GM18858 (cell line): ENCODE measurements at regions not wholly inside any gene's neighbourhood (a gene's known extent, or its start where the extent isn't known, plus 50 kb on each side); places are given as distances from the start of the nearest gene placed in this dataset.

Experiments
- ATAC-seq: cut with Tn5 transposase; IDR thresholded peaks from one replicate; pipeline ENCODE4 v1.9.1; 2021; ENCODE audit not compliant: unreplicated experiment

DNA sequence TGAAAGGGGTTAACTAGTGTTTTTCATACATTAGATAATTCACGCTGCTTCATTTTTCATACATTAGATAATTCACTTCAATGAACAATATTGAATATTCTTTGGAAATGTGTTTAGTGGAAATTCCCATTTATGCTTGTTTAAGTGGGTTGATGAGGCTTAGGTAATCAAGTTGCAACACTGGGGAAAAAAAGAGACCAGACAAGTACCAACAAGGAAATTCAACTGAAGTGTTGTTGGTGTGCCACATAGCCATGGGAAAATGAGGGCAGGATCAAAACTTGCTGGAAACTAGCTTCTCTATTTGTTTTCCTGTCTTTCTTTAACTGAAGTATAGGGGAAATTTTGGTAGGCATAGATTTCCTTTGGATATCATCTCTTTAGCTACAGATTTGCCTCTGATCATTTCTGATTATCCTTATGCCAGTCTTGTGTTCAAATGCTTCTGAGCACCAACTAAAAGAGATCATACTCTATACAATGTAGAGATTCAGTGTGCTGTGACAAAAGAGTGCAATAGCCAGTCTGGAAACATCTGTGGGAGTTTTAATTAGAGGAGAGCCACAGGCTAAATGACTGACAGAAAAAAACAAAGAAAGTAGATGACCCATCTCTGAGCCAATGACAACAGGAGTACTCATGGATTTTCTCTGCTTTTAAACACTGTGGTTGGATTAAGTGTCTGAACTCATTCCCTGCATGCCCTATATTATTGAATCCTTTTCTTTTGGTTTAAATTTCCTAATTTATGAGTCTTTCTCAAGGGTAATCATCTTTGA lies 67.6 kb upstream of the CTSC start:
- no peak for ATAC-seq

DNA sequence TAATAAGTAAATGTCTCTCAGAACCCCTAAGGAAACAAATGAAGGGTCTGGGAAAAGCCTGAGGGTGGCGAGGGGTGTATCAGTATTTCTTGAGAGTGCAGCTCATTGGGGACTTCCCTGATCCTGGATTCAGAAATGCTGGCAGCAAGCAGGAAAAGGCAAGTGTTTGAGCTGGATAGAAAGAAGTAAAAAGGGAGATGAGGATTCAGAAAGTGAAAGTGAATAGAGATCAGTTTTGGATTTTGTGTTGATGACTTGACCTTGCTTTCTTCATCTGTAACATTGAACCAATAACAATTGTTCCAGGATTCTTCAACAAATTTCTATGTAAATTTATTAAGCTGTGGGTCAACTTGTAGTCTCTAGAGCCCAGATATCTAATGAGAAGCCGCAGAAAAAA lies 66.9 kb upstream of the CTSC start:
- ATAC-seq = no peak

DNA sequence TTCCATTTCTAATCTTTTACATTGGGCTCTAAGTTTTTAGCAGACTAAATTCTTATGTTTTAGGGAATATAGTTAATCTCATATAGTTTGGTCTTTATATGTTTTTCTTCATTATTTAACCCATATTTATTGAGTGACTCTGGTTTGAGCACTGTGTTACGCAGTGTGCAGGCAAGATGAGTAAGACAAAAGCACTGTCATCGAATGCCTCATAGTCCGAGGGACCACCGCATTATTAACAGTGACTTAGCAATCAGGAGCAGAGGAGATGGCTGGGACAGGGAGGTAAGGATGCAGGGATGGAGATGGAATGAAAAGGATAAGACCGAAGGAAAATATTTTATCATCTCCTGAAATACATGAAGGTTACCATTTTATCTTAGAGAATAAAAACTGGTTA lies 65.2 kb upstream of the CTSC start:
- no peak for ATAC-seq

DNA sequence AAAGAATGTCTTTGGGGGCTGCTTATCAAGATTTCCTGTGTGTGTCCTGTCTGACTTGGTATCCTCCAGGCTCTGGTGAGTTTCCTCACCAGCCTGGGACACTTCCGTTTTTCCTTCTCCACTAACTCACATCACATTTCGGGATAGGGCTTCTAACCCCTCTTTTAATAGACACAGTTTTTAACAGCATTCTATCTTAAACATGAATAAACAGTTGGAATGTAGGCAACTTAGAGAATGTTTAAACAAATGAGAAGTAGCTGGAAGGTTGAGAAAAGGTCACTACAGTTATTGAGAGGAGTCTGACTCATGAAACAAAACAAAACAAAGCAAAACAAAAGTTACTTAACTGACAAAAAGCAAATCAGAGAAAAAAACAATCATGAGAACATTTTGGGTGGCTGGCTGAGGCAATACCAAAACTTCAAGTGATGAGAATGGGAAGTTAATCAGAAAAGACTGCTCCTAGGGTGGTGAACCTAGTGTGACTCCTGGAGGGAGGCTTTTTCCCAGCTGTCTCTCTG lies 64.7 kb upstream of the CTSC start:
- ATAC-seq = no peak

DNA sequence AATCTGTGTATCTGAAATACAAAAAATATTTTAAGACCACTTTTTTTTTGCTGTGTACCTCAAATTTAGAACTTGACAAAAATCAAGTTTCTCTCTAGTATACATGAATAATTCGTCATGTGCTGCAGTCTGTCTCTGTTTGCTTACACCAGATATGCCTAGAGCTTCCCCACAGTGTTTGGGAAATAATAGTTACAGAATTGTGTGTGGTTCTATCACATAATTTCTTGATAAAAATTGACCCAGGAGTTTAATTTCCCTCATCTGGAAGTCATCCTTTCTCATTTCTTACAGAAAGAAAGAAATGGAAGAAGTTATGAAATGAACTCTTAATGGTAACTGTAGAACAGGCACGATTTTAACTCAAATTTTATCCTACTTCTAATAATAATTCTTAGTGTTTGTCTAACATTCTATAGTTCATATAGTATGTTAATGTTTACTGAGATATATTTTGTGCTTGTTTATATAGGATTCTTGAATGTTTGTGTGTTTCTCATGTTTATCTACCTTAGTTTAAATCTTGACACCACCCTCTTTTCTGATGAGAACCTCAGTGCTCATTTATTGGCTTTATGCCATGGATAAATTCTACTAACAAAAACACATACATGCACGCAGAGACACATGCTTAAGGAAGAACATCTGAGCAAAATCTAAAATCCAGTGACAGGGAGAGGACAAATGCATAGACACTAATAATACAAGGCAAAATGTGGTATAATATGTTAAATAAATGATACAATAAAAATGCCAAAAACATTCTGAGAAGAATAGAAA lies 61.4 kb upstream of the CTSC start:
- no peak for ATAC-seq

DNA sequence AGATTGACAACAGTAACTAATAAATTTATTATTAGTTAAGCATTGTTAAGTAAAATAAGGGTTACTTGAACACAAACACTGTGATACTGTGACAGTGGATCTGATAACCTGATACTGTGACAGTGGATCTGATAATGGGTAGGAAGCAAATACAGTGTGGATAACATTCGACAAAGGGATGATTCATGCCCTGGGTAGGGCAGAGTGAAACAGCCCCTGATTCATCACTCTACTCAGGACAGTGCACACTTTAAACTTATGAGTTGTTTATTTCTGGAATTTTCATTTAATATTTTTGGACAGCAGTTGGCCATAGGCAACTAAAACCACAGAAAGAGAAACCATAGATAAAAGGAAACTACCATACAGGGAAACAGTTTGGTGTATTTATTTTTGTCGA lies 60.8 kb upstream of the CTSC start:
- no peak for ATAC-seq

DNA sequence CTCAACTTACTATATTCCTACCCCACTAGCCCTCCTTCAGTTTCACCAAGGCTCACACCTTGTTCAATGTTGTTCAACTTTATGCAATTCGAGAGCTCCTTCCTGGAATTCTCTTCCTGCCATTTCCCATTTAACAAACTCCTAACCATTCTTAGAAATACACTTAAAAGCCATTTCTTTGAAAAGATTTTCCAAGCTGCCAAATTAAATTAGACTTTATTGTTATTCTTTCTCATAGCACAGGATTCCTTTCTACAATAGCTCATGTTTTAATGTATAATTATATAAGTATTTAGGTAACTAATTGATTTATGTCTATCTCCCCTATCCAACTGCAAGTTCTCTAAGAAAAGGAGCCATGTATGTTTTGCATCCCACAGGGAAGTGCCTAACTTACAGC lies 52.7 kb upstream of the CTSC start:
- ATAC-seq = no peak

DNA sequence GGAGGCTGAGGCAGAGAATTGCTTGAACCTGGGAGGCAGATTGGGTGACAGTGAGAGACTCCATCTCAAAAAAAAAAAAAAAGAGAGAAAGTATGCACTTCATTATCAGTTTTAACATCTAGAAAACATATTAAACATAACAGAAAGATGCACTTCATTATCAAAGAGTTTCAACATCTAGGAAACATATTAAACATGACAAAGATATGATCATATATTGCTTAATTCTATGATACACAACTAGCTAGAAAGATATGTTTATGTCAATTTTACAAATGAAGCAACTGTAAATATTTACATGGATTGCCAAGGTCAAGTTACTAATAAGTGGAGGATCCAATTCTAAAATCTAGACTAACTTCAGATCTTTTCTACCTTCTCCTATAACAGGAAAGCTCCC lies 50.4 kb upstream of the CTSC start:
- no peak for ATAC-seq
